RWPE2 (cell line): ENCODE measurements at regions not wholly inside any gene's neighbourhood (a gene's known extent, or its start where the extent isn't known, plus 50 kb on each side); places are given as distances from the start of the nearest gene placed in this dataset.

Source experiments
- ATAC-seq: fragments of 200-7000 bp; cut with Tn5 transposase; 3 replicates; pipeline ENCODE4 v1.9.1; 2021; ENCODE audit warnings: low read depth
- DNase-seq: peaks from one replicate; pipeline ENCODE4 v3.0.0-alpha.2; 2020; ENCODE audit warnings: low spot score
- H3K27ac ChIP-seq: fragments of 450-650 bp; 2 replicates; pipeline ENCODE4 v1.5.1; 2017; ENCODE audit warnings: mild to moderate bottlenecking; ENCODE audit not compliant: poor library complexity, severe bottlenecking
- H3K27me3 ChIP-seq: fragments of 250-450 bp; sonication (Bioruptor Pico); 2 replicates; pipeline ENCODE4 v1.5.1; 2021; ENCODE audit warnings: mild to moderate bottlenecking, moderate library complexity; ENCODE audit not compliant: insufficient read depth, poor library complexity, severe bottlenecking
- H3K36me3 ChIP-seq: fragments of 250-450 bp; sonication (Bioruptor Pico); 2 replicates; pipeline ENCODE4 v1.5.1; 2020; ENCODE audit warnings: low read depth, mild to moderate bottlenecking, moderate library complexity
- H3K4me1 ChIP-seq: fragments of 250-450 bp; sonication (Bioruptor Pico); 2 replicates; pipeline ENCODE4 v1.5.1; 2021; ENCODE audit warnings: mild to moderate bottlenecking, moderate library complexity; ENCODE audit not compliant: insufficient read depth, poor library complexity, severe bottlenecking
- H3K4me3 ChIP-seq: fragments of 250-450 bp; sonication (Bioruptor Pico); 2 replicates; pipeline ENCODE4 v1.5.1; 2021; ENCODE audit warnings: mild to moderate bottlenecking, moderate library complexity; ENCODE audit not compliant: severe bottlenecking
- H3K9me3 ChIP-seq: fragments of 250-450 bp; sonication (Bioruptor Pico); 2 replicates; pipeline ENCODE4 v1.5.1; 2021; ENCODE audit warnings: mild to moderate bottlenecking, moderate library complexity; ENCODE audit not compliant: severe bottlenecking
- TF ChIP-seq, protein P1 (sequence below): fragments of 450-650 bp; IDR thresholded peaks from one replicate; pipeline ENCODE4 v1.5.1; 2017; ENCODE audit warnings: mild to moderate bottlenecking, moderate library complexity; ENCODE audit not compliant: poor library complexity, severe bottlenecking

DNA sequence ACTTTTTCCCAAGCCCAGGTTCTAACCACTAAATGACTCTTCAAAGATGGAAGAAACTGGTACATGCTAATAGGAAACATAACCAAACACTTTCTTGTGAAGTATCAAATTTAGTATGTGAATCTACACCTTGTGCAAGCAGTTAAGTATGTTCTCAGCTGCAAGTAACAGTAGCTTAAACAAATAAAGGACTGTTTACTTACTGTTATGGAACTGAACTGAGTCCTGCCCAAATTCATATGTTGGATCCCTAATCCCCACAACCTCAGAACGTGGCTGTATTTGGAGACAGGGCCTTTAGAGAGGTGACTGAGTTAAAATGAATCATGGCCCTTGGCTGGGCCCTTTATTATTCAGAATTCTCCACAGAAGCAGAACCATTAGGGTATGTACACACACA, 178.7 kb downstream of the KDR start:
- TF ChIP-seq, protein P1, sequence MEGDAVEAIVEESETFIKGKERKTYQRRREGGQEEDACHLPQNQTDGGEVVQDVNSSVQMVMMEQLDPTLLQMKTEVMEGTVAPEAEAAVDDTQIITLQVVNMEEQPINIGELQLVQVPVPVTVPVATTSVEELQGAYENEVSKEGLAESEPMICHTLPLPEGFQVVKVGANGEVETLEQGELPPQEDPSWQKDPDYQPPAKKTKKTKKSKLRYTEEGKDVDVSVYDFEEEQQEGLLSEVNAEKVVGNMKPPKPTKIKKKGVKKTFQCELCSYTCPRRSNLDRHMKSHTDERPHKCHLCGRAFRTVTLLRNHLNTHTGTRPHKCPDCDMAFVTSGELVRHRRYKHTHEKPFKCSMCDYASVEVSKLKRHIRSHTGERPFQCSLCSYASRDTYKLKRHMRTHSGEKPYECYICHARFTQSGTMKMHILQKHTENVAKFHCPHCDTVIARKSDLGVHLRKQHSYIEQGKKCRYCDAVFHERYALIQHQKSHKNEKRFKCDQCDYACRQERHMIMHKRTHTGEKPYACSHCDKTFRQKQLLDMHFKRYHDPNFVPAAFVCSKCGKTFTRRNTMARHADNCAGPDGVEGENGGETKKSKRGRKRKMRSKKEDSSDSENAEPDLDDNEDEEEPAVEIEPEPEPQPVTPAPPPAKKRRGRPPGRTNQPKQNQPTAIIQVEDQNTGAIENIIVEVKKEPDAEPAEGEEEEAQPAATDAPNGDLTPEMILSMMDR = no peak
- Histone ChIP-seq H3K27ac (no peak overlapping the region), H3K4me1 (no peaks in the 10 kb centered on the region), H3K9me3 (no peaks in the 10 kb centered on the region), H3K36me3 (no peaks in the 10 kb centered on the region), H3K27me3 (no peaks in the 10 kb centered on the region), H3K4me3 (no peak overlapping the region)
- ATAC-seq (no peak), DNase-seq (no peak)

DNA sequence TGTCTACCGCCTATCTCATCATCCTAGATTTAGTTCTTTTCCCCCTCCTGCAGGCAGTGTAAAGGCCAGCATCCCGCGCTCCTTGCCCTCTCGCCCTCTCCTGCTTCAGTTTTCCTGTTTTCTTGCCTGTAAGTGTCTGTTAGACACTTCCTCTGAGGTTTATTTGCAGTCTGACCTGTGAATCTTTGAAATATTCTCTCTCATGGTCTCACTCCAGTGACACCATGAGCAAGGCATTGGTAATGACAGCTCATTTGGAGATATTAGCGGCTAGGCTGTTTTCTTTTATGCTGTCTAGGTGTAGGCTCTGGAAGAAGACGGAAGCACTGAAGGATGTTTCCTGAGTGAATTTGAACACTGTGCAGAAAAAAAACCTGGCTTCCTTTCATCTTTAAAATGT, 179.6 kb downstream of the KDR start:
- TF ChIP-seq, protein P1 = no peak
- Histone ChIP-seq H3K4me3 (no peak overlapping the region), H3K9me3 (no peaks in the 10 kb centered on the region), H3K27ac (no peak overlapping the region), H3K4me1 (no peaks in the 10 kb centered on the region), H3K36me3 (no peaks in the 10 kb centered on the region), H3K27me3 (no peaks in the 10 kb centered on the region)
- DNase-seq = no peak
- no peak; the same call in 2 of the 3 replicates for ATAC-seq

DNA sequence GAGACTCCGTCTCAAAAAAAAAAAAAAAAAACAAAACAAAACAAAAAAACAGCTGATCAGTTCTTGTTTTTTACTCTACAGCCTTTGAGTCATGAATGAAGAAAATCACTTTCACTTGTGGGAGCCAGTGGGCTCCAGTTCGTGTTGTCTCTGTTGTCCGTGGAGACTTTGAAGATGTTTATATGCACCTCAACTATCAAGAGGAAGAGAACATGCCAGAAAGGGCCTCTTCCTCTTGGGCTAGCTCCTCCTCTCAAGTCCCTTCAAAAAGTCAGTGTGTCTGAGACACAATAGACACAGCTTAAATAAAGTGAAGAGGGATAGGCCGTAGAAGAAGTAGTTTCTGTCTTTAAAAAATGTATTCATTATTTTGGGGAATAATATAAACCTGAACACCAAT, 182.7 kb downstream of the KDR start:
- Histone ChIP-seq H3K4me1 (no peaks in the 10 kb centered on the region), H3K9me3 (no peaks in the 10 kb centered on the region), H3K27ac (no peak overlapping the region), H3K36me3 (no peaks in the 10 kb centered on the region), H3K4me3 (no peak overlapping the region), H3K27me3 (no peaks in the 10 kb centered on the region)
- DNase-seq = no peak
- TF ChIP-seq, protein P1 = no peak
- ATAC-seq = no peak

DNA sequence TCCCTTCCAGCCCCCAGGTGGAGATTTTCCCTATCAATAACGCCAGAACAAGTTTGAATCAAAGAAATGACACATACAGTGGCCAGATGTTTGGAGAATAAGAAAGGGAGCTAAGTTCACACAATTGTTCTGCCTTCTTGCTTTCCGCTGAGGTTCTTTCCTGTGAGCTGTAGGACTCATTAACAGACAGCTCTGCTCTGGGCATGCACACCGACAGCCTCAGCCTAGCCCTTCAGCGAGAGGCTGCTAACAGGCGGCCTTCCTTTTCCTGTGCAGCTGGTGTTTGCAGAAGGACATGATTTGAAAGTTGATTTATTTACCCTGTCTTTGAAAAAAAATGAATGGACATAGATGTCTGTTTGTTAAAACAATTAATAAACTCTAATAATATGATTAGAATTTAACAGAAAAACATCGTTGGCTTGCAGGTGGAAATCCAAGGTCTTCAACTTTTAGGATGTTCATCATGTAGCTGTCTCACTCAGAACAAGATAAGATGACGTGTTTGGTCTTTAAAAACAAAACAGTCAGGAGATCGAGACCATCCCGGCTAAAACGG, 183.3 kb downstream of the KDR start:
- H3K9me3 ChIP-seq = no peaks in the 10 kb centered on the region
- no peak overlapping the region for H3K4me3 ChIP-seq
- TF ChIP-seq, protein P1 = no peak
- no peaks in the 10 kb centered on the region for H3K27me3 ChIP-seq
- DNase-seq (no peak), ATAC-seq (no peak)
- no peak overlapping the region for H3K27ac ChIP-seq
- H3K36me3 ChIP-seq = no peaks in the 10 kb centered on the region
- no peaks in the 10 kb centered on the region for H3K4me1 ChIP-seq

DNA sequence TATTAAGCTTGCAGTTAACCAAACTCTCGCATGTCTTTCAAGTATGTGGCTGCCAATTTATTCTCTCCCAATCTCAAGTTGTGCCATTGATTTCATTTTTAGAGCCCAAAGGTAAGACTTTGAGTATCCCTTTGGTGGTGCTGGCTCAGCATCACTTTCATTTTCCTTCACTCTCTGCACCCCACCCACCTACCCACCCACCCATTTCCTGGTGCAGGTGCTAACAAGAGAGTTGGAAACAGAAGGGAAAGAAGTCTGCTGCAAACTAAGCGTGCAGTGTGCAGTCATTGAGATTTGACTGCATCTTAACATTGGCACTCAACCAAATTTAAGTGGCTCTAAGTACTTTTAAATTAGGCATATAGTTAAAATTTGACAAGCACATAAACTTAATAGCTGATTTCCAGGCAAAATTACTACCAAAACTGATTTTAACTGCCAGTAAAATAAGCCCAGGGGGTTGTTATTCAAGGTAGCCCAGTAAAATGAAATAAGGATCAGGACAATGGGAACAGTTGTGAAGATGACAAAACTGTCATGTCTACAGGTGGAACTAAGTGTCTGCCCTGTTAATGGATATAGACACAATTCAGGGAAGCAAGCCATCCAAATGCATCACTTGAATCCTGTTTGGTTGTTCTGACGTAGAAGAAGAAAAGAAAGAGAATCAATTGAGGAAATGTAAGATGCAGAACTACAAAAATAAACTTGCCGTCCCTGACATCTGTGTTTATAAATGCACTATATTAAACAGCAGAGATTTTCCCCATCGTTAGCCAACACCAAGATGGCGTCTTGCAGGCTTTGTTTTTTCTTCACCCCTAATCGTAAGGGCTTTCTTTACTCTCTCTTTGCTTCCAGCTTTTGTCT, 184.2 kb downstream of the KDR start:
- no peak for DNase-seq
- Histone ChIP-seq H3K27ac (no peak overlapping the region), H3K4me3 (no peak overlapping the region), H3K36me3 (no peaks in the 10 kb centered on the region), H3K9me3 (no peaks in the 10 kb centered on the region), H3K4me1 (no peaks in the 10 kb centered on the region), H3K27me3 (no peaks in the 10 kb centered on the region)
- no peak for ATAC-seq
- TF ChIP-seq, protein P1 = no peak
